H9 (cell line): ENCODE measurements at regions not wholly inside any gene's neighbourhood (a gene's known extent, or its start where the extent isn't known, plus 50 kb on each side); places are given as distances from the start of the nearest gene placed in this dataset.
"Not testable (repeated sequence)": the region's sequence is repeated elsewhere in the genome, so short reads cannot be mapped to it uniquely, and the experiment has no call there.

Experiments
- DNase-seq: peaks from one replicate; pipeline ENCODE4 v3.0.0-alpha.2; 2017
- H2AFZ ChIP-seq: one replicate; pipeline ENCODE4 v1.6.1; 2013; ENCODE audit warnings: mild to moderate bottlenecking, low read length, control low read depth, moderate library complexity
- H2AK5ac ChIP-seq: 2 replicates; pipeline ENCODE4 v1.6.1; 2013; ENCODE audit warnings: low read length, control low read depth, mixed read lengths; ENCODE audit not compliant: insufficient read length
- H2BK120ac ChIP-seq: one replicate; pipeline ENCODE4 v1.6.1; 2013; ENCODE audit warnings: low read depth, mild to moderate bottlenecking, low read length, control low read depth, inconsistent platforms; ENCODE audit not compliant: poor library complexity, severe bottlenecking
- H2BK12ac ChIP-seq: 2 replicates; pipeline ENCODE4 v1.6.1; 2013; ENCODE audit warnings: low read length, control low read depth, mixed read lengths, low read depth; ENCODE audit not compliant: insufficient read length
- H2BK15ac ChIP-seq: 2 replicates; pipeline ENCODE4 v1.6.1; 2013; ENCODE audit warnings: low read depth, low read length, control low read depth
- H2BK20ac ChIP-seq: one replicate; pipeline ENCODE4 v1.6.1; 2013; ENCODE audit warnings: low read depth, mild to moderate bottlenecking, low read length, control low read depth, inconsistent platforms; ENCODE audit not compliant: poor library complexity, severe bottlenecking
- H2BK5ac ChIP-seq: 2 replicates; pipeline ENCODE4 v1.6.1; 2013; ENCODE audit warnings: low read length, control low read depth, mixed read lengths; ENCODE audit not compliant: insufficient read length
- H3K14ac ChIP-seq: 2 replicates; pipeline ENCODE4 v1.6.1; 2013; ENCODE audit warnings: low read length, control low read depth; ENCODE audit not compliant: insufficient read depth
- H3K18ac ChIP-seq: 2 replicates; pipeline ENCODE4 v1.6.1; 2013; ENCODE audit warnings: low read depth, mild to moderate bottlenecking, mixed read lengths, low read length, control low read depth; ENCODE audit not compliant: insufficient read length
- H3K23ac ChIP-seq: 2 replicates; pipeline ENCODE4 v1.6.1; 2013; ENCODE audit warnings: low read length, control low read depth, mixed read lengths, low read depth; ENCODE audit not compliant: insufficient read length
- H3K23me2 ChIP-seq: 2 replicates; pipeline ENCODE4 v1.6.1; 2013; ENCODE audit warnings: low read depth, mild to moderate bottlenecking, mixed read lengths, low read length, control low read depth; ENCODE audit not compliant: insufficient read length, poor library complexity, severe bottlenecking
- H3K27ac ChIP-seq: 2 replicates; pipeline ENCODE4 v1.5.1; 2013; ENCODE audit warnings: low read length, control low read depth, mixed read lengths, low read depth; ENCODE audit not compliant: insufficient read length
- H3K27me3 ChIP-seq: 2 replicates; pipeline ENCODE4 v1.6.1; 2013; ENCODE audit warnings: low read length, control low read depth, inconsistent platforms; ENCODE audit not compliant: insufficient read depth
- H3K4ac ChIP-seq: 2 replicates; pipeline ENCODE4 v1.6.1; 2013; ENCODE audit warnings: low read depth, mild to moderate bottlenecking, control low read depth, inconsistent platforms, low read length, moderate library complexity
- H3K4me1 ChIP-seq: 2 replicates; pipeline ENCODE4 v1.6.1; 2013; ENCODE audit warnings: low read length, control low read depth, inconsistent platforms; ENCODE audit not compliant: insufficient read depth
- H3K4me2 ChIP-seq: 2 replicates; pipeline ENCODE4 v1.6.1; 2013; ENCODE audit warnings: low read length, control low read depth, mixed read lengths; ENCODE audit not compliant: insufficient read length, insufficient read depth
- H3K56ac ChIP-seq: 2 replicates; pipeline ENCODE4 v1.6.1; 2013; ENCODE audit warnings: low read depth, mild to moderate bottlenecking, mixed read lengths, low read length, control low read depth; ENCODE audit not compliant: insufficient read length
- H3K79me1 ChIP-seq: 2 replicates; pipeline ENCODE4 v1.6.1; 2013; ENCODE audit warnings: low read depth, mild to moderate bottlenecking, moderate library complexity, low read length, control low read depth, inconsistent platforms; ENCODE audit not compliant: insufficient read depth, poor library complexity, severe bottlenecking
- H3K79me2 ChIP-seq: 2 replicates; pipeline ENCODE4 v1.6.1; 2013; ENCODE audit warnings: low read length, control low read depth, inconsistent platforms; ENCODE audit not compliant: insufficient read depth
- H3K9ac ChIP-seq: 2 replicates; pipeline ENCODE4 v1.6.1; 2013; ENCODE audit warnings: low read length, control low read depth, mixed read lengths; ENCODE audit not compliant: insufficient read length; ENCODE audit errors: extremely low read depth
- H3K9me3 ChIP-seq: one replicate; pipeline ENCODE4 v1.6.1; 2013; ENCODE audit warnings: low read depth, low read length, inconsistent platforms; ENCODE audit not compliant: control insufficient read depth
- H3T11ph ChIP-seq: one replicate; pipeline ENCODE4 v1.6.1; 2013; ENCODE audit warnings: mild to moderate bottlenecking, low read length, control low read depth, inconsistent platforms
- H4K20me1 ChIP-seq: one replicate; pipeline ENCODE4 v1.6.1; 2013; ENCODE audit not compliant: control insufficient read depth, insufficient read length, insufficient read depth
- H4K5ac ChIP-seq: 2 replicates; pipeline ENCODE4 v1.6.1; 2013; ENCODE audit warnings: low read depth, mild to moderate bottlenecking, mixed read lengths, low read length, control low read depth; ENCODE audit not compliant: insufficient read length
- H4K8ac ChIP-seq: replicated peaks from 2 replicates; pipeline ENCODE4 v1.6.1; 2013; ENCODE audit warnings: low read length, control low read depth, mixed read lengths, low read depth; ENCODE audit not compliant: insufficient read length
- H4K91ac ChIP-seq: 2 replicates; pipeline ENCODE4 v1.6.1; 2013; ENCODE audit warnings: low read depth, mild to moderate bottlenecking, moderate library complexity, mixed read lengths, low read length, control low read depth; ENCODE audit not compliant: insufficient read length
- H3K27ac Mint-ChIP-seq, 3 experiments: 2 replicates in 2 of 3; 3 replicates in 1 of 3; pipeline ENCODE4 v1.8.0; 2020 to 2021; ENCODE audit warnings: mixed read lengths in 3 of 3, mild to moderate bottlenecking in 1 of 3, moderate library complexity in 1 of 3
- H3K27me3 Mint-ChIP-seq: 2 replicates; pipeline ENCODE4 v1.8.0; 2021; ENCODE audit warnings: low read depth, mild to moderate bottlenecking, moderate library complexity, mixed read lengths
- H3K36me3 Mint-ChIP-seq, 3 experiments: 2 replicates in 2 of 3; 3 replicates in 1 of 3; pipeline ENCODE4 v1.8.0; 2020 to 2021; ENCODE audit warnings: low read depth in 3 of 3, mixed read lengths in 3 of 3; ENCODE audit not compliant: insufficient read depth in 1 of 3
- H3K4me1 Mint-ChIP-seq, 2 experiments: 2 replicates each; pipeline ENCODE4 v1.8.0; 2020; ENCODE audit warnings: mixed read lengths in 2 of 2
- H3K4me3 Mint-ChIP-seq, 2 experiments: 2 replicates in 1 of 2; 3 replicates in 1 of 2; pipeline ENCODE4 v1.8.0; 2020 to 2021; ENCODE audit warnings: mild to moderate bottlenecking in 2 of 2, mixed read lengths in 2 of 2, moderate library complexity in 1 of 2
- H3K9me3 Mint-ChIP-seq, 2 experiments: 2 replicates in 1 of 2; 3 replicates in 1 of 2; pipeline ENCODE4 v1.8.0; 2020; ENCODE audit warnings: mild to moderate bottlenecking in 2 of 2, mixed read lengths in 2 of 2, moderate library complexity in 1 of 2
- WGBS: extraction: QIAGEN DNeasy Blood & Tissue Kit; methylation state at CpG from one replicate; pipeline ENCODE4 v1.1.7; 2013; ENCODE audit warnings: missing lambda C conversion rate, low lambda C conversion rate, mixed read lengths; ENCODE audit not compliant: insufficient read length; ENCODE audit errors: extremely low coverage; 5-methylcytosine and 5-hydroxymethylcytosine counted together

DNA sequence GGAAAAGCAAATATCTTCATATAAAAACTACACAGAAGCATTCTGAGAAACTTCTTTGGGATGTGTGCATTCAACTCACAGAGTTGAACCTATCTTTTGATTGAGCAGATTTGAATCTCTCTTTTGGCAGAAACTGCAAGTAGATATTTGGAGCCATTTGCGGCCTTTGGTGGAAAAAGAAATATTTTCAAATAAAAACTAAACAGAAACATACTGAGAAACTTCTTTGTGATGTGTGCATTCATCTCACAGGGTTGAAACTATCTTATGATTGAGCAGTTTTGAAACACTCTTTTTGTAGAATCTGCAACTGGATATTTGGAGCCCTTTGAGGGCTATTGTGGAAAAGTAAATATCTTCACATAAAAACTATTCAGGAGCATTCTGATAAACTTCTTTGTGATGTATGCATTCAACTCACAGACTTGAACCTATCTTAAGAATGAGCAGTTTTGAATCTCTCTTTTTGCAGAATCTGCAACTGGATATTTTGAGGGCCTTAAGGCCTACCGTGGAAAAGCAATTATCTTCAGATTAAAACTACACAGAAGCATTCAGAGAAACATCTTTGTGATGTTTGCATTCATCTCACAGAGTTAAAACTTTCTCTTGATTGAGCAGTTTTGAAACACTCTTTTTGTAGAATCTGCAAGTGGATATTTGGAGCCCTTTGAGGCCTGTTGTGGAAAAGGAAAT, 4158.2 kb upstream of the OR11H1 start:
- not testable (repeated sequence) for H4K91ac ChIP-seq, H3K79me1 ChIP-seq, H2BK120ac ChIP-seq, H3K27ac Mint-ChIP-seq, H3K4me2 ChIP-seq, H3K4me1 ChIP-seq, H4K8ac ChIP-seq, H2BK20ac ChIP-seq, H4K20me1 ChIP-seq, H3K9ac ChIP-seq, H2AFZ ChIP-seq, H3K14ac ChIP-seq, H3K23ac ChIP-seq, H3K4me3 Mint-ChIP-seq, H3K56ac ChIP-seq, H3K4ac ChIP-seq, H3K23me2 ChIP-seq, H2BK12ac ChIP-seq, H2BK5ac ChIP-seq, H4K5ac ChIP-seq, H3K79me2 ChIP-seq, H2BK15ac ChIP-seq, H3K27me3 ChIP-seq, H2AK5ac ChIP-seq, DNase-seq, H3K18ac ChIP-seq, H3K4me1 Mint-ChIP-seq, H3K27me3 Mint-ChIP-seq, H3T11ph ChIP-seq, H3K27ac ChIP-seq
- peaks cover 26 to 46% (median 30%) of the 10 kb centered on the region in 3 experiments for H3K36me3 Mint-ChIP-seq
- H3K9me3 Mint-ChIP-seq = peaks cover 68% of the 10 kb centered on the region in 2 experiments
- WGBS = no CpG with 5 or more reads among the region's 2 CpGs
- peaks cover 58% of the 10 kb centered on the region for H3K9me3 ChIP-seq

- H3K23ac ChIP-seq, DNase-seq, H2BK12ac ChIP-seq, H3K27ac Mint-ChIP-seq, H2AK5ac ChIP-seq, H2BK120ac ChIP-seq, H2BK5ac ChIP-seq, H3K4me3 Mint-ChIP-seq, H4K5ac ChIP-seq, H3K9ac ChIP-seq, H3K79me2 ChIP-seq, H3K27me3 Mint-ChIP-seq, H3K4ac ChIP-seq, H3K27ac ChIP-seq, H2BK15ac ChIP-seq, H3K79me1 ChIP-seq, H4K20me1 ChIP-seq, H3K4me1 Mint-ChIP-seq, H3K56ac ChIP-seq, H2BK20ac ChIP-seq, H3K18ac ChIP-seq, H4K8ac ChIP-seq, H3K4me2 ChIP-seq, H3K4me1 ChIP-seq, H3K27me3 ChIP-seq, H3K14ac ChIP-seq, H2AFZ ChIP-seq, H3K23me2 ChIP-seq, H4K91ac ChIP-seq, H3T11ph ChIP-seq: not testable (repeated sequence)
- Mint-ChIP-seq H3K36me3 (peaks cover 29 to 49% (median 35%) of the 10 kb centered on the region in 3 experiments), H3K9me3 (peaks cover 72 to 73% of the 10 kb centered on the region in 2 experiments)
- WGBS = no CpG with 5 or more reads among the region's 1 CpG
- peaks cover 56% of the 10 kb centered on the region for H3K9me3 ChIP-seq
These were observed 4157.7 kb upstream of the OR11H1 start for GRCh38 chr22:11370311-11370710.
